ENCODE measurements at regions not wholly inside any gene's neighbourhood (a gene's known extent, or its start where the extent isn't known, plus 50 kb on each side); places are given as distances from the start of the nearest gene placed in this dataset.
"Not testable (repeated sequence)": the region's sequence is repeated elsewhere in the genome, so short reads cannot be mapped to it uniquely, and the experiment has no call there.

- TF ChIP-seq, protein P1, sequence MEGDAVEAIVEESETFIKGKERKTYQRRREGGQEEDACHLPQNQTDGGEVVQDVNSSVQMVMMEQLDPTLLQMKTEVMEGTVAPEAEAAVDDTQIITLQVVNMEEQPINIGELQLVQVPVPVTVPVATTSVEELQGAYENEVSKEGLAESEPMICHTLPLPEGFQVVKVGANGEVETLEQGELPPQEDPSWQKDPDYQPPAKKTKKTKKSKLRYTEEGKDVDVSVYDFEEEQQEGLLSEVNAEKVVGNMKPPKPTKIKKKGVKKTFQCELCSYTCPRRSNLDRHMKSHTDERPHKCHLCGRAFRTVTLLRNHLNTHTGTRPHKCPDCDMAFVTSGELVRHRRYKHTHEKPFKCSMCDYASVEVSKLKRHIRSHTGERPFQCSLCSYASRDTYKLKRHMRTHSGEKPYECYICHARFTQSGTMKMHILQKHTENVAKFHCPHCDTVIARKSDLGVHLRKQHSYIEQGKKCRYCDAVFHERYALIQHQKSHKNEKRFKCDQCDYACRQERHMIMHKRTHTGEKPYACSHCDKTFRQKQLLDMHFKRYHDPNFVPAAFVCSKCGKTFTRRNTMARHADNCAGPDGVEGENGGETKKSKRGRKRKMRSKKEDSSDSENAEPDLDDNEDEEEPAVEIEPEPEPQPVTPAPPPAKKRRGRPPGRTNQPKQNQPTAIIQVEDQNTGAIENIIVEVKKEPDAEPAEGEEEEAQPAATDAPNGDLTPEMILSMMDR (IDR thresholded peaks at IDR 0.05; ENCODE audit: insufficient read depth, missing control alignments), result no peak
- FAIRE-seq (no peak), DNase-seq (ENCODE audit: insufficient read length, low spot score) (no peak)
Observed at GRCh38 chr12:62050785-62051184, 209.4 kb upstream of the USP15 start.

DNA sequence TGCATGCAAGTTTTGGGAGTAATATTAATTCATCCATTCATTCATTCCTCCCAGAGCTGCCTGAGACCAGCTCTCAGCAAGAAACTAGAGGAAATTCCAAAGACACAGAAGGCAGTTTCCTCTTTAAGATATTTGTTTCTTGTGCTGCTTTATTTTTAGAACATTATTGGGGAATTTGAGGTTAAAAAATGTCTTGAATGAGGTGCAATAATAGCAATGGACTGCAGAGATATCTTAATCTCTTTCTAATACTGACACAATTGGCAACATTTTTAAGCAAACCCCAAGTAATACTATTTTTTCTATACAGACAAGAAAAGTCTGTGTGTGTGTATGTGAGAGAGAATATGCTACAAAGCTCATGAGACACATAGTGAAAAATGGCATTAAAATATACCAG, 190.2 kb upstream of the USP15 start:
- FAIRE-seq, result no peak
- DNase-seq (ENCODE audit: insufficient read length, low spot score), result no peak
- TF ChIP-seq, protein P1 (IDR thresholded peaks at IDR 0.05; ENCODE audit: insufficient read depth, missing control alignments), result no peak

DNA sequence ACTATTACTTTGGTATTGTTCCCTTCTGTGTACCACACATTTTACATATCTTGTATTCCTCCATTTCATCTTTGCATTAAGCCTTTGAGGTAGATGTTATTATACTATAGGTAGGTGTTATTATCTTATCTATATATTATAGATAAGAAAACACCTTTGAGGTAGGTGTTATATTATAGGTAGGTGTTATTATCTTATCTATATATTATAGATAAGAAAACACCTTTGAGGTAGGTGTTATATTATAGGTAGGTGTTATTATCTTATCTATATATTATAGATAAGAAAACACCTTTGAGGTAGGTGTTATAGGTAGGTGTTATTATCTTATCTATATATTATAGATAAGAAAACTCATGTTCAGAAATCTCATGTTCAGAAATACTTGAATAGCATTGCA, 187.0 kb upstream of the USP15 start:
- not testable (repeated sequence) for DNase-seq (ENCODE audit: insufficient read length, low spot score); FAIRE-seq

- TF ChIP-seq, protein P1 (IDR thresholded peaks at IDR 0.05; ENCODE audit: insufficient read depth, missing control alignments), result no peak
- DNase-seq (ENCODE audit: insufficient read length, low spot score) (no peak), FAIRE-seq (no peak)
Observed at GRCh38 chr12:62075870-62076269, 184.3 kb upstream of the USP15 start.

DNA sequence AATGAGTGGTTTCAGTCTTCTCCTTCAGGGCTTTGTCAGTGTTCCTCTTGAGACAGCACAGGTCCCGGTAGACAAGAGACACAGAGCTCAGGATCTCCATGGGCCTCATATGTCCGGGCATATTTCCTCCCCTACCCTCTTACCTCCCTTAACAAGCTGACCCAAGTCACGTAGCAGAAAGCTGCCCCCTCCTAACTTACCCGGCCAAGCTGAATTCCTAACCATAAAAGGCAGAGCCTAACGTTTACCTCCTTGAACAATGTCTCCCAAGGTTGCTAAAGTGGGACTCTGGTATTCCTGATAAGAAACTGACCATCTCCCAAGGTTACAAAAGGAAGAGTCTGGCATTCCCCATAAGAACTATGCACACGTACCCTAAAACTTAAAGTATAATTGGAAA, 182.2 kb upstream of the USP15 start:
- FAIRE-seq, result no peak
- TF ChIP-seq, protein P1 (IDR thresholded peaks at IDR 0.05; ENCODE audit: insufficient read depth, missing control alignments), result no peak
- no peak for DNase-seq (ENCODE audit: insufficient read length, low spot score)

DNA sequence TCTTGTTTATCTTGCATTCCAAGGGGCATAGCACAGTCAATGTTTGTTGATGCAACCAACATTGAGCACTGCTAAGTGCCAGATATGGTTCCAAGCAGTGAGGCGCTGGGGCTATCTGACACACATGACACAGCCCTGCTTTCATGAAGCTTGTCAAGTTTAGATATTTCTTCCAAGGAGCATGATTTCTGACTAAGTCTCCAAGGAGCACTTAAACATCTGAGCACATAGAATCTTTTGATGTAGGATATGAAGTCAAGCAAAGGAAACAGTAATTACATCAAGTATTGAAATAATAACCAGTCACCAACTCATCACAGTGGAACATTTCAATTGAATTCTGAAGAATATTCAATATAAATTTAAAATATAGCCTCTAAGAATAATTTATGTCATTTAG, 177.8 kb upstream of the USP15 start:
- FAIRE-seq (no peak), DNase-seq (ENCODE audit: insufficient read length, low spot score) (no peak)
- TF ChIP-seq, protein P1 (IDR thresholded peaks at IDR 0.05; ENCODE audit: insufficient read depth, missing control alignments), result no peak

DNA sequence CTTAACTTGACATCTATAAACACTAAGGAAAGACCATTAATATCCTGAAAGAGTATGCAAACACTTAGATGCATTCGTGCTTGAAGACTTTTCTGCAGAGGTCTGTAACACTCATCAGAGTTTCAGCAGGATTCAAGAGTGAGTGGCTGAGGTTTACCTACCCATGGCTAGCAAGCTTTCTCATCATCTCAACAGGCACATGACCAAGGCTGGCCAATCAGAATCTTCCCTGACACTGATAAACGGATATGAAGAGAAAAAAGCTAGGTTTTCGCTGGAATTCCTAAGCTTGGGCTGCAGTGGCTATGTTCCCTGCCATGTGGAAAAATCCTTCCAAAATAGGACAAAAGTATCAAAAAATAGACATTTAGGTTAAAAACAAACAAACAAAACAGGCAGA, 162.1 kb upstream of the USP15 start:
- TF ChIP-seq, protein P1 (IDR thresholded peaks at IDR 0.05; ENCODE audit: insufficient read depth, missing control alignments), result no peak
- DNase-seq (ENCODE audit: insufficient read length, low spot score) (no peak), FAIRE-seq (no peak)

GRCh38 chr12:62103748-62104147, 156.5 kb upstream of the USP15 start:
- DNase-seq (ENCODE audit: insufficient read length, low spot score), result no peak
- TF ChIP-seq, protein P1 (IDR thresholded peaks at IDR 0.05; ENCODE audit: insufficient read depth, missing control alignments), result no peak
- FAIRE-seq, result no peak
